Endothelial cell of umbilical vein (primary cell): ENCODE measurements at regions not wholly inside any gene's neighbourhood (a gene's known extent, or its start where the extent isn't known, plus 50 kb on each side); places are given as distances from the start of the nearest gene placed in this dataset.

Source experiments
- BruUV-seq: library from RNA; stranded (reverse); fragments of 400-500 nt; replicated peaks from 2 replicates; lab custom pipeline; 2021; lab: Mats Ljungman, UMichigan
- CTCF ChIA-PET: fragments of 300-600, 350-600 bp; sonication (Branson Sonifier 250); formaldehyde crosslinking; loops from one replicate; lab custom pipeline; 2021; ENCODE audit warnings: antibody characterized with exemption, inconsistent platforms; lab: Charles Lee
- POLR2A ChIA-PET: fragments of 300-600, 350-600 bp; sonication (Branson Sonifier 250); formaldehyde crosslinking; loops from one replicate; lab custom pipeline; 2021; ENCODE audit warnings: antibody characterized with exemption, inconsistent platforms; lab: Charles Lee
- DNase-seq: peaks from one replicate; pipeline ENCODE4 v3.0.0-alpha.2; 2011; ENCODE audit warnings: low read depth, low spot score
- FAIRE-seq: peaks from 2 replicates; lab custom pipeline; 2011; peaks lifted over from hg19 to GRCh38; lab: Jason Lieb, UNC
- H2AFZ ChIP-seq: 2 replicates; pipeline ENCODE4 v1.6.0; 2012; ENCODE audit warnings: low read depth, low read length, control low read depth, inconsistent platforms
- H3K27ac ChIP-seq: 2 replicates; pipeline ENCODE4 v1.5.1; 2011; ENCODE audit warnings: low read depth, mild to moderate bottlenecking, control low read depth, low read length, moderate library complexity; ENCODE audit not compliant: insufficient read depth
- H3K27me3 ChIP-seq, 2 experiments: 2 replicates each; pipeline versions ENCODE4 v1.6.0 to v1.6.1; 2011; ENCODE audit warnings: low read length in 2 of 2, mixed read lengths in 1 of 2; ENCODE audit not compliant: control insufficient read depth in 2 of 2, insufficient read depth in 2 of 2
- H3K36me3 ChIP-seq, 2 experiments: 2 replicates in 1 of 2; 3 replicates in 1 of 2; pipeline ENCODE4 v1.5.1; 2011; ENCODE audit warnings: low read length in 2 of 2, mild to moderate bottlenecking in 1 of 2, moderate library complexity in 1 of 2; ENCODE audit not compliant: control insufficient read depth in 2 of 2, insufficient read depth in 2 of 2; ENCODE audit errors: extremely low read depth in 1 of 2
- H3K4me1 ChIP-seq: 3 replicates; pipeline ENCODE4 v1.5.1; 2011; ENCODE audit warnings: mild to moderate bottlenecking, low read length; ENCODE audit not compliant: control insufficient read depth, insufficient read depth; ENCODE audit errors: extremely low read depth
- H3K4me2 ChIP-seq: 2 replicates; pipeline ENCODE4 v1.6.1; 2011; ENCODE audit warnings: low read length, control low read depth, mixed read lengths; ENCODE audit not compliant: insufficient read depth
- H3K4me3 ChIP-seq, 3 experiments: fragments of 200-600 bp in 1 of 3; sonication (generic), shearing (Covaris generic) in 1 of 3; replicated peaks in 1 of 3; 2 replicates each; pipeline ENCODE4 v1.5.1; 2011 to 2016; ENCODE audit warnings: control low read depth in 3 of 3, low read length in 3 of 3, mild to moderate bottlenecking in 2 of 3, inconsistent platforms in 1 of 3, low read depth in 1 of 3, moderate library complexity in 1 of 3; ENCODE audit not compliant: insufficient read depth in 1 of 3
- H3K79me2 ChIP-seq: 2 replicates; pipeline ENCODE4 v1.6.0; 2012; ENCODE audit warnings: low read length, inconsistent platforms; ENCODE audit not compliant: control insufficient read depth, insufficient read depth
- H3K9ac ChIP-seq: replicated peaks from 2 replicates; pipeline ENCODE3; 2011; ENCODE audit warnings: low read length, control low read depth; ENCODE audit not compliant: insufficient read depth; ENCODE audit errors: extremely low read depth
- H3K9me1 ChIP-seq: replicated peaks from 3 replicates; pipeline ENCODE4 v1.6.0; 2011; ENCODE audit warnings: mild to moderate bottlenecking, low read length; ENCODE audit not compliant: control insufficient read depth, insufficient read depth; ENCODE audit errors: extremely low read depth
- H3K9me3 ChIP-seq: replicated peaks from 2 replicates; pipeline ENCODE4 v1.5.1; 2012; ENCODE audit warnings: low read length, inconsistent platforms; ENCODE audit not compliant: control insufficient read depth, insufficient read depth
- H4K20me1 ChIP-seq: replicated peaks from 2 replicates; pipeline ENCODE3; 2011; ENCODE audit warnings: mild to moderate bottlenecking, low read length; ENCODE audit not compliant: control insufficient read depth, insufficient read depth; ENCODE audit errors: extremely low read depth
- CTCF ChIP-seq, 2 donors: IDR thresholded peaks; 1 replicate in 1 of 2; 2 replicates in 1 of 2; pipeline ENCODE4 v1.5.1; 2011; ENCODE audit warnings: low read length in 2 of 2, mild to moderate bottlenecking in 2 of 2, moderate library complexity in 2 of 2, control low read depth in 1 of 2, inconsistent platforms in 1 of 2, low read depth in 1 of 2; ENCODE audit not compliant: insufficient read depth in 1 of 2; ENCODE audit errors: extremely low read depth in 1 of 2
- EZH2 ChIP-seq: IDR thresholded peaks from 2 replicates; pipeline ENCODE4 v1.6.1; 2012; ENCODE audit warnings: borderline replicate concordance, low read depth, mild to moderate bottlenecking, moderate library complexity, low read length, inconsistent platforms; ENCODE audit not compliant: severe bottlenecking
- FOS ChIP-seq: IDR thresholded peaks from 2 replicates; pipeline ENCODE4 v1.6.1; 2011; ENCODE audit warnings: mild to moderate bottlenecking, low read length, moderate library complexity, borderline replicate concordance; ENCODE audit not compliant: insufficient read depth
- GATA2 ChIP-seq: IDR thresholded peaks from 2 replicates; pipeline ENCODE4 v1.7.0; 2011; ENCODE audit warnings: low read depth, mild to moderate bottlenecking, moderate library complexity, mixed read lengths, low read length; ENCODE audit not compliant: insufficient read length, insufficient read depth
- JUN ChIP-seq: IDR thresholded peaks from 2 replicates; pipeline ENCODE4 v1.6.1; 2011; ENCODE audit warnings: borderline replicate concordance, low read depth; ENCODE audit not compliant: insufficient read length, insufficient read depth
- MAX ChIP-seq: IDR thresholded peaks from 2 replicates; pipeline ENCODE4 v1.6.1; 2011; ENCODE audit not compliant: insufficient read depth, insufficient read length
- MYC ChIP-seq: IDR thresholded peaks from one replicate; pipeline ENCODE4 v1.6.1; 2011; ENCODE audit warnings: mild to moderate bottlenecking, low read depth, low read length
- POLR2A ChIP-seq: IDR thresholded peaks from 2 replicates; pipeline ENCODE4 v1.6.1; 2012; ENCODE audit warnings: low read depth, mild to moderate bottlenecking, control low read depth, low read length
- POLR2AphosphoS5 ChIP-seq: IDR thresholded peaks from 2 replicates; pipeline ENCODE4 v1.6.1; 2012; ENCODE audit warnings: low read depth, mild to moderate bottlenecking, control low read depth, low read length, moderate library complexity; ENCODE audit not compliant: insufficient read depth
- dilution Hi-C: fragments of 300-500 bp; cut with MboI; formaldehyde crosslinking; loops from one replicate; pipeline ENCODE4 v1.15.0; 2019; ENCODE audit warnings: low sequenced_read_pairs; ENCODE audit not compliant: extremely low pct_ligation_motif_present
- intact Hi-C: fragments of 100-400 bp; cut with micrococcal nuclease; formaldehyde crosslinking; loops from one replicate; pipeline ENCODE4 v1.10.0; 2022

GRCh38 chr6:21317642-21318041 is 275.9 kb upstream of the SOX4 start:
- no peak overlapping the region for H3K9ac ChIP-seq
- dilution Hi-C loops = no loop called here
- H3K4me3 ChIP-seq = no peak overlapping the region
- BruUV-seq = no TSS peak
- ChIA-PET CTCF (no interaction called here), POLR2A (no interaction called here)
- no peaks in the 10 kb centered on the region for H3K79me2 ChIP-seq
- H3K4me2 ChIP-seq = no peak overlapping the region
- no peaks in the 10 kb centered on the region for H3K9me1 ChIP-seq
- no peak overlapping the region for H3K27ac ChIP-seq
- TF ChIP-seq CTCF (IDR thresholded peaks at IDR 0.05; ENCODE audit: extremely low read depth in 1 of 2, insufficient read depth in 1 of 2, low read depth in 1 of 2, low read length in 2 of 2) = no peak
- TF ChIP-seq GATA2 = no peak
- TF ChIP-seq FOS = no peak
- no peak for TF ChIP-seq MYC
- TF ChIP-seq MAX = no peak
- TF ChIP-seq EZH2 = no peak
- no peak for TF ChIP-seq POLR2AphosphoS5
- TF ChIP-seq JUN = no peak
- TF ChIP-seq POLR2A = no peak
- DNase-seq (no peak), FAIRE-seq (no peak)
- no peaks in the 10 kb centered on the region for H3K36me3 ChIP-seq
- H3K9me3 ChIP-seq = no peaks in the 10 kb centered on the region
- no peaks in the 10 kb centered on the region for H4K20me1 ChIP-seq
- H3K4me1 ChIP-seq = no peaks in the 10 kb centered on the region
- intact Hi-C loops = no loop called here
- H2AFZ ChIP-seq = no peak overlapping the region
- H3K27me3 ChIP-seq = no peaks in the 10 kb centered on the region
